ENCODE measurements at regions not wholly inside any gene's neighbourhood (a gene's known extent, or its start where the extent isn't known, plus 50 kb on each side); places are given as distances from the start of the nearest gene placed in this dataset.

- CTCF ChIA-PET = no interaction called here
- no peak overlapping the region for H3K27ac ChIP-seq (ENCODE audit: extremely low read depth, low read depth, low read length)
- H3K4me3 ChIP-seq (ENCODE audit: low read depth, low read length) = no peak overlapping the region
- no peak for TF ChIP-seq ZNF311 (tag by site-specific recombination; IDR thresholded peaks at IDR 0.05; ENCODE audit: borderline replicate concordance)
- TF ChIP-seq ZBTB48 (tag by site-specific recombination; IDR thresholded peaks at IDR 0.05) = no peak
- H3K4me1 ChIP-seq (ENCODE audit: control insufficient read depth, insufficient read depth, low read length) = no peaks in the 10 kb centered on the region
- H3K9me3 ChIP-seq (ENCODE audit: control insufficient read depth, insufficient read depth, low read depth, low read length) = no peaks in the 10 kb centered on the region
- POLR2A ChIA-PET = no interaction called here
- no peaks in the 10 kb centered on the region for H3K36me3 ChIP-seq (ENCODE audit: control insufficient read depth in 2 of 2, insufficient read depth in 1 of 2, low read length in 2 of 2)
Measured at GRCh38 chr12:45634273-45634917, 95.1 kb upstream of the ARID2 start.

- H3K4me3 ChIP-seq (ENCODE audit: low read depth, low read length) = no peak overlapping the region
- ChIA-PET POLR2A (no interaction called here), CTCF (interaction anchor here (0.7 kb wide), 1 partner anchor 12 kb away, joined by 4 read pairs; no protein-coding TSS in a partner anchor)
- H3K4me1 ChIP-seq (ENCODE audit: control insufficient read depth, insufficient read depth, low read length) = no peaks in the 10 kb centered on the region
- H3K9me3 ChIP-seq (ENCODE audit: control insufficient read depth, insufficient read depth, low read depth, low read length) = no peaks in the 10 kb centered on the region
- no peak for TF ChIP-seq ZNF488 (tag by site-specific recombination; IDR thresholded peaks at IDR 0.05)
- TF ChIP-seq ZXDB (tag by site-specific recombination; IDR thresholded peaks at IDR 0.05) = no peak
- H3K27ac ChIP-seq (ENCODE audit: extremely low read depth, low read depth, low read length) = no peak overlapping the region
- H3K36me3 ChIP-seq (ENCODE audit: control insufficient read depth in 2 of 2, insufficient read depth in 1 of 2, low read length in 2 of 2) = no peaks in the 10 kb centered on the region
Measured at GRCh38 chr12:45637242-45637641, 92.3 kb upstream of the ARID2 start.

- H3K4me1 ChIP-seq (ENCODE audit: control insufficient read depth, insufficient read depth, low read length) = no peaks in the 10 kb centered on the region
- CTCF ChIA-PET = interaction anchor here (0.7 kb wide), 1 partner anchor 11 kb away, joined by 4 read pairs; no protein-coding TSS in a partner anchor
- TF ChIP-seq ZEB2 (tag by site-specific recombination; IDR thresholded peaks at IDR 0.05) (no peak), ZNF174 (tag by site-specific recombination; IDR thresholded peaks at IDR 0.05) (no peak), RBAK (tag by site-specific recombination; IDR thresholded peaks at IDR 0.05) (no peak), ZNF121 (tag by site-specific recombination; IDR thresholded peaks at IDR 0.05) (no peak), ZNF501 (tag by site-specific recombination; IDR thresholded peaks at IDR 0.05) (no peak), ZNF16 (tag by site-specific recombination; IDR thresholded peaks at IDR 0.05; ENCODE audit: low read depth) (no peak), EGR2 (tag by site-specific recombination; IDR thresholded peaks at IDR 0.05; ENCODE audit: low read depth) (no peak), ZNF10 (tag by site-specific recombination; IDR thresholded peaks at IDR 0.05) (no peak), PBX3 (CRISPR knock-in tag; IDR thresholded peaks at IDR 0.05) (no peak), ZNF175 (tag by site-specific recombination; IDR thresholded peaks at IDR 0.05) (no peak), PRDM2 (tag by site-specific recombination; IDR thresholded peaks at IDR 0.05; ENCODE audit: borderline replicate concordance) (no peak), ZNF654 (tag by site-specific recombination; IDR thresholded peaks at IDR 0.05; ENCODE audit: low read depth) (no peak), ZSCAN5A (tag by site-specific recombination; IDR thresholded peaks at IDR 0.05) (no peak), HIC1 (tag by site-specific recombination; IDR thresholded peaks at IDR 0.05) (no peak), ZNF514 (tag by site-specific recombination; IDR thresholded peaks at IDR 0.05) (no peak), ZNF560 (tag by site-specific recombination; IDR thresholded peaks at IDR 0.05; ENCODE audit: borderline replicate concordance) (no peak)
Measured at GRCh38 chr12:45637706-45638105, 91.8 kb upstream of the ARID2 start.

More at GRCh38 chr12:45637706-45638105, 91.8 kb upstream of the ARID2 start:
- no peak overlapping the region for H3K27ac ChIP-seq (ENCODE audit: extremely low read depth, low read depth, low read length)
- H3K4me3 ChIP-seq (ENCODE audit: low read depth, low read length) = no peak overlapping the region
- POLR2A ChIA-PET = no interaction called here
- no peaks in the 10 kb centered on the region for H3K9me3 ChIP-seq (ENCODE audit: control insufficient read depth, insufficient read depth, low read depth, low read length)
- no peaks in the 10 kb centered on the region for H3K36me3 ChIP-seq (ENCODE audit: control insufficient read depth in 2 of 2, insufficient read depth in 1 of 2, low read length in 2 of 2)

All from HEK293 (cell line).